ENCODE measurements at regions not wholly inside any gene's neighbourhood (a gene's known extent, or its start where the extent isn't known, plus 50 kb on each side); places are given as distances from the start of the nearest gene placed in this dataset.

GRCh38 chrX:120773801-120774200 is 101.9 kb downstream of the CT47B1 start:
- DNase-seq (no peak), ATAC-seq (replicated peaks in 1 of 2) (no peak)
- Mint-ChIP-seq H3K27ac (no peak overlapping the region), H3K27me3 (ENCODE audit: low read depth) (peaks cover 13% of the 10 kb centered on the region), H3K9me3 (peaks cover 2% of the 10 kb centered on the region in 2 donors), H3K4me3 (no peak overlapping the region), H3K36me3 (ENCODE audit: insufficient read depth in 2 of 2) (peaks cover 0 to 3% of the 10 kb centered on the region in 2 donors), H3K4me1 (ENCODE audit: low read depth) (no peaks in the 10 kb centered on the region)

- no peaks in the 10 kb centered on the region for H3K4me1 Mint-ChIP-seq (ENCODE audit: low read depth)
- ATAC-seq (replicated peaks in 1 of 2) (no peak), DNase-seq (no peak)
- no peaks in the 10 kb centered on the region for H3K36me3 Mint-ChIP-seq (ENCODE audit: insufficient read depth in 2 of 2)
- H3K27ac Mint-ChIP-seq, result no peak overlapping the region
- H3K4me3 Mint-ChIP-seq, result no peak overlapping the region
- peaks cover 7% of the 10 kb centered on the region for H3K27me3 Mint-ChIP-seq (ENCODE audit: low read depth)
- no peaks in the 10 kb centered on the region for H3K9me3 Mint-ChIP-seq
Observed at GRCh38 chrX:120769576-120770341, 105.9 kb downstream of the CT47B1 start.

GRCh38 chrX:120768681-120769080 is 107.0 kb downstream of the CT47B1 start:
- Mint-ChIP-seq H3K27me3 (ENCODE audit: low read depth) (peaks cover under 1% of the 10 kb centered on the region), H3K9me3 (no peaks in the 10 kb centered on the region), H3K36me3 (ENCODE audit: insufficient read depth in 2 of 2) (no peaks in the 10 kb centered on the region), H3K4me3 (no peak overlapping the region), H3K4me1 (ENCODE audit: low read depth) (no peaks in the 10 kb centered on the region), H3K27ac (no peak overlapping the region)
- no peak for DNase-seq
- ATAC-seq (replicated peaks in 1 of 2), result no peak

GRCh38 chrX:120768254-120768653 is 107.4 kb downstream of the CT47B1 start:
- Mint-ChIP-seq H3K36me3 (ENCODE audit: insufficient read depth in 2 of 2) (no peaks in the 10 kb centered on the region), H3K4me1 (ENCODE audit: low read depth) (no peaks in the 10 kb centered on the region), H3K27me3 (ENCODE audit: low read depth) (no peaks in the 10 kb centered on the region), H3K4me3 (no peak overlapping the region), H3K9me3 (no peaks in the 10 kb centered on the region), H3K27ac (no peak overlapping the region)
- ATAC-seq (replicated peaks in 1 of 2) (no peak), DNase-seq (no peak)

GRCh38 chrX:120763269-120763668 is 112.4 kb downstream of the CT47B1 start:
- no peak for ATAC-seq (replicated peaks in 1 of 2)
- no peaks in the 10 kb centered on the region for H3K4me1 Mint-ChIP-seq (ENCODE audit: low read depth)
- no peak overlapping the region for H3K27ac Mint-ChIP-seq
- H3K27me3 Mint-ChIP-seq (ENCODE audit: low read depth), result peaks cover 9% of the 10 kb centered on the region
- H3K36me3 Mint-ChIP-seq (ENCODE audit: insufficient read depth in 2 of 2), result no peaks in the 10 kb centered on the region
- H3K9me3 Mint-ChIP-seq, result no peaks in the 10 kb centered on the region
- H3K4me3 Mint-ChIP-seq, result no peak overlapping the region
- no peak for DNase-seq

- Mint-ChIP-seq H3K9me3 (no peaks in the 10 kb centered on the region), H3K4me3 (no peak overlapping the region), H3K27me3 (ENCODE audit: low read depth) (peaks cover 14% of the 10 kb centered on the region), H3K36me3 (ENCODE audit: insufficient read depth in 2 of 2) (no peaks in the 10 kb centered on the region), H3K4me1 (ENCODE audit: low read depth) (no peaks in the 10 kb centered on the region), H3K27ac (no peak overlapping the region)
- no peak for DNase-seq
- ATAC-seq (replicated peaks in 1 of 2), result no peak
Observed at GRCh38 chrX:120761810-120762209, 113.9 kb downstream of the CT47B1 start.

GRCh38 chrX:120759685-120760084 is 116.0 kb downstream of the CT47B1 start:
- H3K4me1 Mint-ChIP-seq (ENCODE audit: low read depth), result peaks cover 4% of the 10 kb centered on the region
- ATAC-seq (replicated peaks in 1 of 2) (no peak), DNase-seq (no peak)
- no peaks in the 10 kb centered on the region for H3K36me3 Mint-ChIP-seq (ENCODE audit: insufficient read depth in 2 of 2)
- H3K4me3 Mint-ChIP-seq, result no peak overlapping the region
- H3K27me3 Mint-ChIP-seq (ENCODE audit: low read depth), result peaks cover 18% of the 10 kb centered on the region
- H3K27ac Mint-ChIP-seq, result no peak overlapping the region
- H3K9me3 Mint-ChIP-seq, result no peaks in the 10 kb centered on the region

GRCh38 chrX:120755066-120755846 is 120.4 kb downstream of the CT47B1 start:
- peak overlapping the region in 1 of 2 donors; percentile 2 for H3K4me3 Mint-ChIP-seq
- H3K27me3 Mint-ChIP-seq (ENCODE audit: low read depth), result peaks cover 24% of the 10 kb centered on the region
- no peaks in the 10 kb centered on the region for H3K9me3 Mint-ChIP-seq
- H3K36me3 Mint-ChIP-seq (ENCODE audit: insufficient read depth in 2 of 2), result no peaks in the 10 kb centered on the region
- H3K27ac Mint-ChIP-seq, result no peak overlapping the region
- H3K4me1 Mint-ChIP-seq (ENCODE audit: low read depth), result peaks cover 28% of the 10 kb centered on the region
- DNase-seq (no peak), ATAC-seq (replicated peaks in 1 of 2) (no peak)

GRCh38 chrX:120753413-120754251 is 122.0 kb downstream of the CT47B1 start:
- Mint-ChIP-seq H3K36me3 (ENCODE audit: insufficient read depth in 2 of 2) (no peaks in the 10 kb centered on the region), H3K27ac (no peak overlapping the region), H3K27me3 (ENCODE audit: low read depth) (peaks cover 14% of the 10 kb centered on the region), H3K4me1 (ENCODE audit: low read depth) (peaks cover 35% of the 10 kb centered on the region), H3K4me3 (peak overlapping the region; percentile 52 to 62), H3K9me3 (no peaks in the 10 kb centered on the region)
- no peak for DNase-seq
- peak; percentile 64 to 71 for ATAC-seq (replicated peaks in 1 of 2)

GRCh38 chrX:120752431-120753082 is 122.7 kb upstream of the C1GALT1C1 start:
- Mint-ChIP-seq H3K36me3 (ENCODE audit: insufficient read depth in 2 of 2) (no peaks in the 10 kb centered on the region), H3K4me3 (peak overlapping the region in 1 of 2 donors; percentile 22)
- peak in 1 of 2 donors; percentile 22 for ATAC-seq (replicated peaks in 1 of 2)

GRCh38 chrX:120751683-120752082 is 121.8 kb upstream of the C1GALT1C1 start:
- Mint-ChIP-seq H3K36me3 (ENCODE audit: insufficient read depth in 2 of 2) (no peaks in the 10 kb centered on the region), H3K4me1 (ENCODE audit: low read depth) (peaks cover 35% of the 10 kb centered on the region), H3K4me3 (no peak overlapping the region), H3K9me3 (no peaks in the 10 kb centered on the region), H3K27ac (no peak overlapping the region), H3K27me3 (ENCODE audit: low read depth) (peaks cover 17% of the 10 kb centered on the region)
- DNase-seq (no peak), ATAC-seq (replicated peaks in 1 of 2) (no peak)

More at GRCh38 chrX:120752431-120753082, 122.7 kb upstream of the C1GALT1C1 start:
- H3K27me3 Mint-ChIP-seq (ENCODE audit: low read depth), result peaks cover 14% of the 10 kb centered on the region
- H3K4me1 Mint-ChIP-seq (ENCODE audit: low read depth), result peaks cover 35% of the 10 kb centered on the region
- H3K9me3 Mint-ChIP-seq, result no peaks in the 10 kb centered on the region
- H3K27ac Mint-ChIP-seq, result no peak overlapping the region
- DNase-seq, result no peak

- H3K4me3 Mint-ChIP-seq, result no peak overlapping the region
- peaks cover 0 to 2% of the 10 kb centered on the region in 2 donors for H3K36me3 Mint-ChIP-seq (ENCODE audit: insufficient read depth in 2 of 2)
- peaks cover 28% of the 10 kb centered on the region for H3K27me3 Mint-ChIP-seq (ENCODE audit: low read depth)
- H3K27ac Mint-ChIP-seq, result no peak overlapping the region
- DNase-seq (no peak), ATAC-seq (replicated peaks in 1 of 2) (no peak)
- peaks cover 35% of the 10 kb centered on the region for H3K4me1 Mint-ChIP-seq (ENCODE audit: low read depth)
- peaks cover 0 to 2% of the 10 kb centered on the region in 2 donors for H3K9me3 Mint-ChIP-seq
Observed at GRCh38 chrX:120750381-120750780, 120.5 kb upstream of the C1GALT1C1 start.

All from activated T-cell treated with anti-CD3 and anti-CD28 coated beads, Interleukin-2, amount 50 U/mL, for 72 hours (primary cell).